SK-N-SH (cell line): ENCODE measurements at regions not wholly inside any gene's neighbourhood (a gene's known extent, or its start where the extent isn't known, plus 50 kb on each side); places are given as distances from the start of the nearest gene placed in this dataset.

ENCODE experiments used
- CTCF ChIP-seq: fragments of 200-600 bp; sonication (generic); IDR thresholded peaks from 2 replicates; pipeline ENCODE4 v1.6.1; 2017; ENCODE audit warnings: antibody characterized with exemption, mild to moderate bottlenecking, moderate library complexity
- EP300 ChIP-seq, 2 experiments: IDR thresholded peaks; 2 replicates each; pipeline versions ENCODE4 v1.4.0 to v1.6.1; 2012; ENCODE audit warnings: borderline replicate concordance in 1 of 2, low read depth in 1 of 2, low read length in 1 of 2
- JUND ChIP-seq: IDR thresholded peaks from 2 replicates; pipeline ENCODE4 v1.4.0; 2012
- NFIC ChIP-seq: IDR thresholded peaks from 2 replicates; pipeline ENCODE4 v1.4.0; 2012; ENCODE audit warnings: borderline replicate concordance
- NRF1 ChIP-seq: IDR thresholded peaks from 2 replicates; pipeline ENCODE4 v1.6.1; 2012; ENCODE audit warnings: low read depth, mild to moderate bottlenecking, low read length
- TF ChIP-seq, protein P1 (sequence below): IDR thresholded peaks from 2 replicates; pipeline ENCODE4; 2012

DNA sequence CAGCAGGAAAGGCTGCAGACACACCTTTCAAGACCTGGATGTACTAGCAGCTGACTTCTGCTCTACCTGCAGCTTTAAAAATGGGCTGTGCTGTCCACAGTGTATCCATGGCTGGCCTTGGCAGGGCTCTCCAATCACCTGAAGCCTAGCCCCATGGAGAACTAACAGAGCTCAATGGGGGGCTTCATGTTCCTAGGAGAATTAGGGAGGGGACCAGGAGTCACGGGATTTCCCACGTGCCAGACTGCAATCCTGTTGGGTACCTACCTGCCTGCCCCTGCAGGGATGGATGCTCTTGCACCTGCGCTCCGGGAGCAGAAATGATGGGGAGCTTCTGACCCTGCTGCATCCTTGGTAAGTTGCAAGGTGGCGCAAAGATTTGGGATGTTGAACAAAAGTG, 462.1 kb downstream of the ICE1 start:
- TF ChIP-seq, protein P1, sequence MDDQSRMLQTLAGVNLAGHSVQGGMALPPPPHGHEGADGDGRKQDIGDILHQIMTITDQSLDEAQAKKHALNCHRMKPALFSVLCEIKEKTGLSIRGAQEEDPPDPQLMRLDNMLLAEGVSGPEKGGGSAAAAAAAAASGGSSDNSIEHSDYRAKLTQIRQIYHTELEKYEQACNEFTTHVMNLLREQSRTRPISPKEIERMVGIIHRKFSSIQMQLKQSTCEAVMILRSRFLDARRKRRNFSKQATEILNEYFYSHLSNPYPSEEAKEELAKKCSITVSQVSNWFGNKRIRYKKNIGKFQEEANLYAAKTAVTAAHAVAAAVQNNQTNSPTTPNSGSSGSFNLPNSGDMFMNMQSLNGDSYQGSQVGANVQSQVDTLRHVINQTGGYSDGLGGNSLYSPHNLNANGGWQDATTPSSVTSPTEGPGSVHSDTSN = no peak
- TF ChIP-seq CTCF (no peak), EP300 (IDR thresholded peaks at IDR 0.05; ENCODE audit: borderline replicate concordance in 1 of 2, low read depth in 1 of 2, low read length in 1 of 2) (no peak), NRF1 (no peak), NFIC (no peak), JUND (no peak)
